H7 (cell line): ENCODE measurements at regions not wholly inside any gene's neighbourhood (a gene's known extent, or its start where the extent isn't known, plus 50 kb on each side); places are given as distances from the start of the nearest gene placed in this dataset.

Experiments used
- DNase-seq: peaks from one replicate; pipeline ENCODE4 v3.0.0; 2012
- H3K27me3 ChIP-seq: 2 replicates; pipeline ENCODE4 v1.6.0; 2011; ENCODE audit warnings: mild to moderate bottlenecking, low read length; ENCODE audit not compliant: control insufficient read depth, insufficient read depth
- H3K36me3 ChIP-seq: replicated peaks from 2 replicates; pipeline ENCODE4 v1.5.1; 2011; ENCODE audit warnings: low read length; ENCODE audit not compliant: control insufficient read depth, insufficient read depth
- H3K4me3 ChIP-seq: 2 replicates; pipeline ENCODE4 v1.5.1; 2011; ENCODE audit warnings: low read depth, mild to moderate bottlenecking, control low read depth, low read length, moderate library complexity; ENCODE audit not compliant: insufficient read depth

GRCh38 chr2:55759271-55759921, 65.8 kb upstream of the PNPT1 start:
- Histone ChIP-seq H3K27me3 (no peaks in the 10 kb centered on the region), H3K36me3 (no peaks in the 10 kb centered on the region), H3K4me3 (no peak overlapping the region)
- DNase-seq, result peak; percentile 21

- Histone ChIP-seq H3K4me3 (no peak overlapping the region), H3K27me3 (no peaks in the 10 kb centered on the region), H3K36me3 (no peaks in the 10 kb centered on the region)
- no peak for DNase-seq
Measured at GRCh38 chr2:55751966-55752365, 58.3 kb upstream of the PNPT1 start.

- H3K27me3 ChIP-seq, result no peaks in the 10 kb centered on the region
- DNase-seq, result no peak
- H3K36me3 ChIP-seq, result no peaks in the 10 kb centered on the region
- no peak overlapping the region for H3K4me3 ChIP-seq
Measured at GRCh38 chr2:55743583-55743982, 49.9 kb upstream of the PNPT1 start.
